ENCODE measurements at regions not wholly inside any gene's neighbourhood (a gene's known extent, or its start where the extent isn't known, plus 50 kb on each side); places are given as distances from the start of the nearest gene placed in this dataset.

- TF ChIP-seq ZNF687 (CRISPR knock-in tag; IDR thresholded peaks at IDR 0.05) (peak; percentile 78), ETV6 (CRISPR knock-in tag; conservative IDR thresholded peaks at IDR 0.05) (peak; percentile 71; the same call in 1 of the 2 replicates), MXD3 (CRISPR knock-in tag; IDR thresholded peaks at IDR 0.05) (peak; percentile 20; the same call in 1 of the 2 replicates), ZNF317 (CRISPR knock-in tag; IDR thresholded peaks at IDR 0.05) (no peak), PHF8 (CRISPR knock-in tag; IDR thresholded peaks at IDR 0.05) (0 out of 2 replicates have a peak, but pooled peaks have one; percentile 24), ARNTL (CRISPR knock-in tag; IDR thresholded peaks at IDR 0.05) (peak; percentile 49; the same call in 1 of the 2 replicates), HNRNPLL (IDR thresholded peaks at IDR 0.05; ENCODE audit: low read depth, low read length, poor library complexity, severe bottlenecking) (peak; percentile 21), MAX (IDR thresholded peaks at IDR 0.05) (peak; percentile 51; the same call in 1 of the 2 replicates), ZNF543 (CRISPR knock-in tag; IDR thresholded peaks at IDR 0.05) (0 out of 2 replicates have a peak, but pooled peaks have one; percentile 41), CHCHD3 (CRISPR knock-in tag; IDR thresholded peaks at IDR 0.05) (no peak), ZNF768 (CRISPR knock-in tag; IDR thresholded peaks at IDR 0.05) (no peak), SIX1 (CRISPR knock-in tag; IDR thresholded peaks at IDR 0.05; ENCODE audit: borderline replicate concordance) (no peak), ZNF530 (CRISPR knock-in tag; IDR thresholded peaks at IDR 0.05; ENCODE audit: low read depth) (no peak), ZNF282 (IDR thresholded peaks at IDR 0.05; ENCODE audit: partially characterized antibody) (no peak), ZSCAN25 (CRISPR knock-in tag; IDR thresholded peaks at IDR 0.05) (no peak), JDP2 (CRISPR knock-in tag; IDR thresholded peaks at IDR 0.05; ENCODE audit: borderline replicate concordance) (no peak), MEIS1 (CRISPR knock-in tag; IDR thresholded peaks at IDR 0.05; ENCODE audit: borderline replicate concordance) (0 out of 2 replicates have a peak, but pooled peaks have one; percentile 26), ZC3H4 (CRISPR knock-in tag; IDR thresholded peaks at IDR 0.05; ENCODE audit: borderline replicate concordance) (no peak), ZXDC (CRISPR knock-in tag; IDR thresholded peaks at IDR 0.05) (0 out of 2 replicates have a peak, but pooled peaks have one; percentile 20), ZNF280B (CRISPR knock-in tag; IDR thresholded peaks at IDR 0.05; ENCODE audit: borderline replicate concordance) (peak; percentile 47; the same call in 1 of the 2 replicates), PRMT3 (CRISPR knock-in tag; IDR thresholded peaks at IDR 0.05; ENCODE audit: borderline replicate concordance, low read depth) (no peak), ZFP37 (CRISPR knock-in tag; IDR thresholded peaks at IDR 0.05; ENCODE audit: borderline replicate concordance) (no peak)
Observed at GRCh38 chr16:85491798-85492294, 121.3 kb upstream of the GSE1 start (continued).
